GM19395 (cell line): ENCODE measurements at regions not wholly inside any gene's neighbourhood (a gene's known extent, or its start where the extent isn't known, plus 50 kb on each side); places are given as distances from the start of the nearest gene placed in this dataset.
"Not testable (repeated sequence)": the region's sequence is repeated elsewhere in the genome, so short reads cannot be mapped to it uniquely, and the experiment has no call there.

Experiments used
- ATAC-seq: cut with Tn5 transposase; IDR thresholded peaks from one replicate; pipeline ENCODE4 v1.9.1; 2021; ENCODE audit warnings: mild to moderate bottlenecking, moderate library complexity; ENCODE audit not compliant: unreplicated experiment

GRCh38 chr9:104195142-104195541, 101.0 kb downstream of the SMC2 start:
- ATAC-seq: not testable (repeated sequence)

- ATAC-seq: no peak
Measured at GRCh38 chr9:104200456-104200994, 106.4 kb downstream of the SMC2 start.

GRCh38 chr9:104206766-104207165, 112.7 kb downstream of the SMC2 start:
- ATAC-seq: no peak

GRCh38 chr9:104209387-104209786, 115.3 kb downstream of the SMC2 start:
- ATAC-seq: no peak

- no peak for ATAC-seq
Measured at GRCh38 chr9:104227108-104227507, 133.0 kb downstream of the SMC2 start.

- ATAC-seq: no peak
Measured at GRCh38 chr9:104232781-104233341, 138.8 kb downstream of the SMC2 start.

GRCh38 chr9:104233366-104233765, 139.3 kb downstream of the SMC2 start:
- ATAC-seq: no peak

- not testable (repeated sequence) for ATAC-seq
Measured at GRCh38 chr9:104234632-104235337, 140.7 kb downstream of the SMC2 start.

GRCh38 chr9:104235347-104236120, 141.4 kb downstream of the SMC2 start:
- ATAC-seq: not testable (repeated sequence)

- no peak for ATAC-seq
Measured at GRCh38 chr9:104238668-104239067, 144.6 kb downstream of the SMC2 start.

- ATAC-seq: peak; percentile 53
Measured at GRCh38 chr9:104240890-104241289, 146.8 kb downstream of the SMC2 start.

- no peak for ATAC-seq
Measured at GRCh38 chr9:104245925-104246324, 151.8 kb downstream of the SMC2 start.

GRCh38 chr9:104247899-104248460, 153.9 kb downstream of the SMC2 start:
- no peak for ATAC-seq

GRCh38 chr9:104256031-104256695, 162.1 kb downstream of the SMC2 start:
- no peak for ATAC-seq

GRCh38 chr9:104256696-104257062, 162.6 kb downstream of the SMC2 start:
- no peak for ATAC-seq

- no peak for ATAC-seq
Measured at GRCh38 chr9:104258296-104259011, 164.3 kb downstream of the SMC2 start.

GRCh38 chr9:104260004-104260403, 165.9 kb downstream of the SMC2 start:
- ATAC-seq: no peak

GRCh38 chr9:104263942-104264341, 169.8 kb downstream of the SMC2 start:
- no peak for ATAC-seq

GRCh38 chr9:104264431-104264830, 170.3 kb downstream of the SMC2 start:
- ATAC-seq: no peak

- ATAC-seq: no peak
Measured at GRCh38 chr9:104269374-104269773, 175.3 kb downstream of the SMC2 start.
